OCI-LY7 (cell line): ENCODE measurements at regions not wholly inside any gene's neighbourhood (a gene's known extent, or its start where the extent isn't known, plus 50 kb on each side); places are given as distances from the start of the nearest gene placed in this dataset.

Experiments
- BruUV-seq: library from RNA; stranded (reverse); fragments of 400-500 nt; replicated peaks from 2 replicates; lab custom pipeline; 2021; lab: Mats Ljungman, UMichigan
- CTCF ChIA-PET: fragments of 300-600 bp; sonication (Branson Sonifier 250); formaldehyde crosslinking; loops from one replicate; lab custom pipeline; 2022; ENCODE audit warnings: antibody characterized with exemption; ENCODE audit not compliant: unreplicated experiment; lab: Charles Lee
- POLR2A ChIA-PET: fragments of 300-600 bp; sonication (Branson Sonifier 250); formaldehyde crosslinking; loops from one replicate; lab custom pipeline; 2022; ENCODE audit warnings: antibody characterized with exemption; lab: Charles Lee
- DNase-seq: peaks from one replicate; pipeline ENCODE4 v3.0.0-alpha.2; 2015; ENCODE audit warnings: low spot score
- H2AFZ ChIP-seq: fragments of 200-600 bp; sonication (generic), shearing (Covaris generic); 2 replicates; pipeline ENCODE4 v1.6.1; 2014; ENCODE audit warnings: mild to moderate bottlenecking, antibody characterized with exemption, low read length, moderate library complexity
- H3K27ac ChIP-seq: fragments of 200-600 bp; sonication (generic); 2 replicates; pipeline ENCODE4 v1.5.1; 2014; ENCODE audit warnings: mixed run types, low read depth, mild to moderate bottlenecking, moderate library complexity, low read length, inconsistent platforms; ENCODE audit not compliant: poor library complexity, severe bottlenecking
- H3K36me3 ChIP-seq: fragments of 200-600 bp; sonication (generic); 2 replicates; pipeline ENCODE4 v1.6.1; 2014; ENCODE audit warnings: mild to moderate bottlenecking, antibody characterized with exemption, low read length, moderate library complexity, mixed read lengths; ENCODE audit not compliant: insufficient read depth
- H3K4me1 ChIP-seq: fragments of 200-600 bp; sonication (generic); 2 replicates; pipeline ENCODE4 v1.5.1; 2014; ENCODE audit warnings: mild to moderate bottlenecking, low read length; ENCODE audit not compliant: insufficient read depth, poor library complexity, severe bottlenecking
- H3K4me2 ChIP-seq: fragments of 200-600 bp; sonication (generic); 2 replicates; pipeline ENCODE4 v1.6.1; 2014; ENCODE audit warnings: mild to moderate bottlenecking, low read length
- H3K4me3 ChIP-seq: fragments of 200-600 bp; sonication (generic); 2 replicates; pipeline ENCODE4 v1.5.1; 2014; ENCODE audit warnings: mild to moderate bottlenecking, low read depth, low read length; ENCODE audit not compliant: poor library complexity, severe bottlenecking
- H3K79me2 ChIP-seq: fragments of 200-600 bp; sonication (generic); 2 replicates; pipeline ENCODE4 v1.6.1; 2016; ENCODE audit warnings: low read depth, mild to moderate bottlenecking, low read length, moderate library complexity, mixed read lengths; ENCODE audit not compliant: insufficient read depth
- H3K9me2 ChIP-seq: fragments of 200-600 bp; sonication (generic); 2 replicates; pipeline ENCODE4 v1.6.1; 2016; ENCODE audit warnings: mild to moderate bottlenecking, low read length, mixed read lengths; ENCODE audit not compliant: insufficient read depth
- H3K9me3 ChIP-seq: fragments of 200-600 bp; sonication (generic); 2 replicates; pipeline ENCODE4 v1.6.1; 2014; ENCODE audit warnings: mild to moderate bottlenecking, mixed run types, low read length, mixed read lengths
- H4K20me1 ChIP-seq: fragments of 200-600 bp; sonication (generic); 2 replicates; pipeline ENCODE4 v1.6.1; 2014; ENCODE audit warnings: mild to moderate bottlenecking, antibody characterized with exemption, low read length, moderate library complexity, mixed read lengths; ENCODE audit not compliant: insufficient read depth
- CTCF ChIP-seq: fragments of 200-600 bp; sonication (generic); conservative IDR thresholded peaks from 2 replicates; pipeline ENCODE4 v1.5.1; 2014; ENCODE audit warnings: mild to moderate bottlenecking, antibody characterized with exemption, low read length, moderate library complexity, mixed read lengths
- EZH2phosphoT487 ChIP-seq: fragments of 200-600 bp; sonication (generic); IDR thresholded peaks from 2 replicates; pipeline ENCODE4 v1.6.1; 2018; ENCODE audit warnings: low read depth, borderline replicate concordance, mild to moderate bottlenecking, mixed run types, antibody characterized with exemption, low read length, moderate library complexity, mixed read lengths
- intact Hi-C: fragments of 100-400 bp; cut with micrococcal nuclease; formaldehyde crosslinking; loops from one replicate; pipeline ENCODE4 v1.10.0; 2022; ENCODE audit not compliant: unreplicated experiment

- no peak for TF ChIP-seq CTCF
- TF ChIP-seq EZH2phosphoT487 = no peak
- Histone ChIP-seq H2AFZ (no peak overlapping the region), H3K4me3 (no peak overlapping the region), H3K27ac (no peak overlapping the region), H3K4me1 (no peaks in the 10 kb centered on the region), H3K9me3 (0 out of 2 replicates have a peak, but pooled peaks cover 5% of the 10 kb centered on the region), H3K4me2 (no peak overlapping the region), H3K9me2 (no peaks in the 10 kb centered on the region), H4K20me1 (no peaks in the 10 kb centered on the region), H3K79me2 (no peaks in the 10 kb centered on the region), H3K36me3 (no peaks in the 10 kb centered on the region)
- CTCF ChIA-PET = no interaction called here
- no TSS peak for BruUV-seq
- intact Hi-C loops = no loop called here
- POLR2A ChIA-PET = no interaction called here
- no peak for DNase-seq
Observed at GRCh38 chr4:154958621-154959358, 177.7 kb downstream of the RBM46 start.

GRCh38 chr4:154959756-154960155 is 178.7 kb downstream of the RBM46 start:
- POLR2A ChIA-PET = no interaction called here
- no peaks in the 10 kb centered on the region for H3K4me1 ChIP-seq
- no peaks in the 10 kb centered on the region for H4K20me1 ChIP-seq
- no peak for DNase-seq
- H3K27ac ChIP-seq = no peak overlapping the region
- no peak overlapping the region for H3K4me2 ChIP-seq
- intact Hi-C loops = no loop called here
- H3K4me3 ChIP-seq = no peak overlapping the region
- no TSS peak for BruUV-seq
- CTCF ChIA-PET = no interaction called here
- H3K36me3 ChIP-seq = no peaks in the 10 kb centered on the region
- TF ChIP-seq CTCF (no peak), EZH2phosphoT487 (no peak)
- H3K9me3 ChIP-seq = 0 out of 2 replicates have a peak, but pooled peaks cover 2% of the 10 kb centered on the region
- no peaks in the 10 kb centered on the region for H3K9me2 ChIP-seq
- no peaks in the 10 kb centered on the region for H3K79me2 ChIP-seq
- H2AFZ ChIP-seq = no peak overlapping the region

- intact Hi-C loops = no loop called here
- no peak for DNase-seq
- ChIA-PET POLR2A (interaction anchor here (2.2 kb wide), 1 partner anchor 8 kb away, joined by 6 read pairs; no protein-coding TSS in a partner anchor), CTCF (no interaction called here)
- no peaks in the 10 kb centered on the region for H3K9me2 ChIP-seq
- no peak overlapping the region for H3K4me3 ChIP-seq
- H3K79me2 ChIP-seq = no peaks in the 10 kb centered on the region
- no peak overlapping the region for H2AFZ ChIP-seq
- BruUV-seq = no TSS peak
- H4K20me1 ChIP-seq = no peaks in the 10 kb centered on the region
- H3K27ac ChIP-seq = no peak overlapping the region
- H3K36me3 ChIP-seq = no peaks in the 10 kb centered on the region
- no peaks in the 10 kb centered on the region for H3K9me3 ChIP-seq
- H3K4me1 ChIP-seq = no peaks in the 10 kb centered on the region
- no peak for TF ChIP-seq CTCF
- no peak for TF ChIP-seq EZH2phosphoT487
- no peak overlapping the region for H3K4me2 ChIP-seq
Observed at GRCh38 chr4:154960476-154960875, 179.4 kb downstream of the RBM46 start.
